ENCODE measurements at regions not wholly inside any gene's neighbourhood (a gene's known extent, or its start where the extent isn't known, plus 50 kb on each side); places are given as distances from the start of the nearest gene placed in this dataset.

- Histone ChIP-seq H3K27me3 (no peaks in the 10 kb centered on the region), H3K27ac (no peak overlapping the region), H3K4me3 (no peak overlapping the region), H3K4me1 (ENCODE audit: low read depth) (peaks cover 8% of the 10 kb centered on the region), H3K36me3 (no peaks in the 10 kb centered on the region), H3K9me3 (ENCODE audit: low read depth) (no peaks in the 10 kb centered on the region)
- TF ChIP-seq CTCF (IDR thresholded peaks at IDR 0.05; ENCODE audit: low read depth, low read length): no peak
- no peak for DNase-seq (ENCODE audit: low read depth in 1 of 2, low spot score in 1 of 2)
Measured at GRCh38 chr6:21377356-21377755, 216.2 kb upstream of the SOX4 start.

DNA sequence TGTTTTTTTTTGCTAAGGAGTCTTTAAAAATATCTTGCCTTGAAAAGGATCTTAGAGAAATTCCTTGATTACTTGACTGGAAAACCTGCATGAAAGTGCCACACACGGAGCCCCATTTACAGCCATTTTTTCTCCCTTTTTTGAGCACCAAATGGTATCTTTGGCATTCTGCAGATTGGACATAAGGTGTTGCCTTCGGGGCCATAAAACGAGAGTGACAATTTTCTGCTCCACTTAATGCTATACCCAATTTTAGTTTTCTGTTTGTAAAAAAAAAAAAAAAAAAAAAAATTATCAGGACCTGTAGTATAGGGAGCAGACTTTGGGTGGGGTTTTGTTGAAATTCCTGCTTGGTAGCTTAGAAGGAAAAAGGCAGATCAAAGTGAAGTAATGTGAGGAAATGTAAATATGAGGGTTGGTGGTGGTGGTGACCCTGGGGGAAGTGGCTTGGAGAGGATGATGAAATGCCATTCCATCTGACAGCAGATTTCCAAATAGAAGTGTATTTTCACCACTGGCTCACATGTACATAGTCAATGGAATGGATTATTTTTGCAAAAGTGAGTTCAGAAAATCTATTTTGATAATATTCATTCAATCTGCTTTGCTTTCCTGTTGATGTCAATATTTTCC lies 212.1 kb upstream of the SOX4 start:
- peak in 1 of 2 donors; percentile 35 for DNase-seq (ENCODE audit: low read depth in 1 of 2, low spot score in 1 of 2)
- no peaks in the 10 kb centered on the region for H3K36me3 ChIP-seq

GRCh38 chr6:21382821-21383449 lies 210.6 kb upstream of the SOX4 start:
- no peak for TF ChIP-seq CTCF (IDR thresholded peaks at IDR 0.05; ENCODE audit: low read depth, low read length)
- Histone ChIP-seq H3K9me3 (ENCODE audit: low read depth) (no peaks in the 10 kb centered on the region), H3K27me3 (no peaks in the 10 kb centered on the region), H3K27ac (no peak overlapping the region), H3K4me1 (ENCODE audit: low read depth) (peaks cover 12% of the 10 kb centered on the region), H3K4me3 (no peak overlapping the region), H3K36me3 (no peaks in the 10 kb centered on the region)
- DNase-seq (ENCODE audit: low read depth in 1 of 2, low spot score in 1 of 2): no peak

More for the DNA sequence above, 212.1 kb upstream of the SOX4 start:
- TF ChIP-seq CTCF (IDR thresholded peaks at IDR 0.05; ENCODE audit: low read depth, low read length): no peak
- H3K27ac ChIP-seq: no peak overlapping the region
- H3K4me3 ChIP-seq: no peak overlapping the region
- peaks cover 8% of the 10 kb centered on the region for H3K4me1 ChIP-seq (ENCODE audit: low read depth)
- H3K9me3 ChIP-seq (ENCODE audit: low read depth): no peaks in the 10 kb centered on the region
- H3K27me3 ChIP-seq: no peaks in the 10 kb centered on the region

GRCh38 chr6:21383450-21384085 lies 210.0 kb upstream of the SOX4 start:
- H3K27ac ChIP-seq: no peak overlapping the region
- TF ChIP-seq CTCF (IDR thresholded peaks at IDR 0.05; ENCODE audit: low read depth, low read length): no peak
- H3K4me3 ChIP-seq: no peak overlapping the region
- H3K4me1 ChIP-seq (ENCODE audit: low read depth): peaks cover 12% of the 10 kb centered on the region
- H3K27me3 ChIP-seq: no peaks in the 10 kb centered on the region
- H3K36me3 ChIP-seq: no peaks in the 10 kb centered on the region
- no peaks in the 10 kb centered on the region for H3K9me3 ChIP-seq (ENCODE audit: low read depth)
- no peak for DNase-seq (ENCODE audit: low read depth in 1 of 2, low spot score in 1 of 2)

GRCh38 chr6:21384216-21384615 lies 209.3 kb upstream of the SOX4 start:
- H3K4me3 ChIP-seq: no peak overlapping the region
- H3K9me3 ChIP-seq (ENCODE audit: low read depth): no peaks in the 10 kb centered on the region
- no peaks in the 10 kb centered on the region for H3K27me3 ChIP-seq
- no peaks in the 10 kb centered on the region for H3K36me3 ChIP-seq
- no peak for TF ChIP-seq CTCF (IDR thresholded peaks at IDR 0.05; ENCODE audit: low read depth, low read length)
- DNase-seq (ENCODE audit: low read depth in 1 of 2, low spot score in 1 of 2): peak in 1 of 2 donors; percentile 26
- H3K4me1 ChIP-seq (ENCODE audit: low read depth): peaks cover 12% of the 10 kb centered on the region
- H3K27ac ChIP-seq: no peak overlapping the region

All from cardiac muscle cell (in vitro differentiated cells and primary cell).